ENCODE measurements at regions not wholly inside any gene's neighbourhood (a gene's known extent, or its start where the extent isn't known, plus 50 kb on each side); places are given as distances from the start of the nearest gene placed in this dataset.

GRCh38 chr14:82492157-82492556 lies 958.5 kb upstream of the SEL1L start:
- no peak for DNase-seq

DNA sequence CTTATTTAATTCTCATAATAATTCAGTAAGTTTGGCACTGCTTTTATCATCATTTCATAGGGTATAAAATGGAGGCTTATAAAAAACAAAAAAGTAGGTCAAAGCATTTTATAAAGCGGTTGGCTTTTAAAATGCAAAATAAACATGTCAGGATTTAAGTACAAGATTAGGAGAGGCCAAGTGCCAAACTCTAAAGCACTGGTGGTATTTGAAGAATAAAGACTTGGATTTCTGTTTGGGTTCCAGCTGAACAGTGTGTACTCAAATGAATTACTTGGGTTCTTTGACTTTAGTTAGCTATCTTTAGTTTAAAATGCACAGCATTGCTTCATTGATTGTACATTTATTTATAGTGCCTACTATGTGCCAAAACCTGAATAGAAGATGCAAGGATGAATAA lies 966.6 kb upstream of the SEL1L start:
- DNase-seq: no peak

GRCh38 chr14:82501554-82501953 lies 967.9 kb upstream of the SEL1L start:
- no peak for DNase-seq

GRCh38 chr14:82502043-82502442 lies 968.4 kb upstream of the SEL1L start:
- DNase-seq: no peak

- DNase-seq: no peak
Measured at GRCh38 chr14:82504894-82505293, 971.2 kb upstream of the SEL1L start.

- DNase-seq: no peak
Measured at GRCh38 chr14:82510007-82510406, 976.4 kb upstream of the SEL1L start.

DNA sequence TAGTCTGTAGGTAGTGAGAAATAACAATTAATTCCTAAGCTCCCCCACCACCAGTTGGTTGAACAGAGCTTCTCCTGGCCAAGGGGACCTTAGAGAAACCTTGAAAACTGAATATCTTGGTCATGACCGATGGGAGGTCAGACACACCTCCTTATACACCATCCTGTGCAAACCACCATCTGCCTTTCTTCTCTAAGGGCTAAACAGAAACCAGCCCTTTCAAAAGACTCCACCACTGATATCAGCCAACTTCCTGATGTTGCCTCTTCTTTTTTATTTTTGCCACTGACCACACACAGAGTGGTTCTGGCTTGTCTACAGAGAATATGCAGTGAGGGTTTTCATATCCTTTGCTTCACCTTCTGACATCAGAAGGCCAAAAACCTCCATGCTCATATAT lies 977.7 kb upstream of the SEL1L start:
- no peak for DNase-seq

DNA sequence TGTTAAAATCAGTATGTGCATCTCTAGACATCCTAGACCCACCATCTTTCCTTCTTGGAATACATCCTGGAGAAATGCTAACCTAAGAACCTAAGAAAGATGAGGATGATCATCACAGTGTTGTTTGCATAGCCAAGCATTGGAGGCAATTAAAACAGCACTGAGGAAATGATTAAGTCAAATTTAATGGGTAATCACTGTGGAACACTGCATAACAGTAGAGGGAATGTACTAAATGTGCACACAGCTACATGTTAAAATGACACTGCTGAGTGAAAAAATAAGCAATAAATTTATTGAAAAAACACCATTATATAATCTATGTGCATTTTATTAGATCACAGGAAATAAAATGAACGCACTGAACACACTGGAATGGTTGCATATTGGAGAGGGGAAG lies 987.1 kb upstream of the SEL1L start:
- no peak for DNase-seq

GRCh38 chr14:82521191-82521590 lies 987.5 kb upstream of the SEL1L start:
- DNase-seq: no peak

GRCh38 chr14:82528016-82528415 lies 994.4 kb upstream of the SEL1L start:
- DNase-seq: no peak

- no peak for DNase-seq
Measured at GRCh38 chr14:82533351-82533750, 999.7 kb upstream of the SEL1L start.

DNA sequence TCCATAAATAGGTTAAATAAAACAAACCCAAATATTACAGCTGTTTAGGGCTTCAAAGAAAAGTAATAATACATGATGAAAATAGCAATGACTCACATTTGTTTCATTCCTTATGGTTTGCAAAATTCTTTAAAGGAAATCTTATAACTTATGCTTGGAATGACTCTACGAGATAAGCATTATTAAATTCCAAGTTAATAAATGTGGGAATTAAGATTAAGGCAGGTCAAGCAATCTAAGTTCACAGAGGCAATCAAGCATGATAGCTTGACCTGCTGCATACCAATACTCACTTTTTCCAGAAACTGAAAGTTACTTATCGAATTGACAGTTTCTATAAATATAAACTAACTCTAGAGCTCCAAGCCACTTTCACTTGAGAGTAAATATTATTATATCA lies 1002.9 kb upstream of the SEL1L start:
- DNase-seq: no peak

DNA sequence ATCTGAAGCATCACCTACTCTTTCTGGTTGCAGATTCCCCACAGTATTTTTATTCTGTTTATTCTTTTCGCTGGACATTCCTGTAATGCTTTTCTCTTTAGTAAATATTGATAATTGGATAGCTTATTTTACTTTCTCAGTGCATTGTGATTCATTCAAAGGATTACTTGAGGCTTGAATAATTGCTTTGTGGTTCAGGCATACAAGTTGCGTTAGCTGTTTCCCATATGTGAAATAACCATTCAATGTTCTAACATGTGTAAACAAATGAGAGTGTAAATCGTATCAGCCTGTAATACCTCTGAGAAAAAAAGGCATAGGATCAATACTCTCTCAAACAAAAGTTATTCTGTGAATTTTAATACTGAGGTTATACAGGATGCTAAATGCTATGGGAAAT lies 1004.2 kb upstream of the SEL1L start:
- no peak for DNase-seq

DNA sequence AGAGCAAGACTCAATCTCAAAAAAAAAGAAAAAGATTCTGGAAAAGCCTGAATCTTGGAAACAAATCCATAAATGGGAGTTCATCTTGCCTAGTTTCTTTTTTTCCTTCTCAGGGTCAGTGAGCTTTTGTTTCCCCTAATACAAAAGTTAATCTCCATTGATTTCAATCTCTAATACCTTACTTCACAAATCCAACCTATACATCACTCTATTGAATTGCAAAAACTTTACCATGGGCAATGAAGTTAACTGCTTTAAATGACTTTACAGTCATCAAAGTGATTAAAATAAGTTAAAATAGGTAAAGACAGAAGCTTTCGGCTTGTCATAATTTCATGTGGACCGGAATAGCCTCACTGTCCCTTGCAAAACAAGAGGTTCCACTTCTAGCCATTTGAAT lies 1012.7 kb upstream of the SEL1L start:
- no peak for DNase-seq

- no peak for DNase-seq
Measured at GRCh38 chr14:82549306-82549990, 1015.8 kb upstream of the SEL1L start.

DNA sequence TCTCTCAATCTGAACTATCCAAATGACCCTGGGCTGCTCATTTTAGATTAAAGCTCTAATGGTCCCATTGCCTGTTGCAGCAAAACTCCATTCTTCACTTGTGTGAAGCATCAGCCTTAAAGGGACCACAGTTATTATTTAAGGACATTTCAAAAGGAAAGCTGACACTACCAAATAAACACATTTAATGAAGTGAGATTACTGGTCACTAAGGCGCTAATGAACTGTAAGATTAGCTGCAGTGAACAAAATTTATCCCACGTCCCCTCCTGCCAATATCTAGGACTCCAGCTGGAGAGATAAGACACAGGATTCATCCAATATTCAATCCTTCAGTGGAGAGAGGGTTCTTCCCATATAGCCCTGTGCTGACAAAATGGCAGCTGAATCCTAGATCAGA lies 1029.2 kb upstream of the SEL1L start:
- no peak for DNase-seq

DNA sequence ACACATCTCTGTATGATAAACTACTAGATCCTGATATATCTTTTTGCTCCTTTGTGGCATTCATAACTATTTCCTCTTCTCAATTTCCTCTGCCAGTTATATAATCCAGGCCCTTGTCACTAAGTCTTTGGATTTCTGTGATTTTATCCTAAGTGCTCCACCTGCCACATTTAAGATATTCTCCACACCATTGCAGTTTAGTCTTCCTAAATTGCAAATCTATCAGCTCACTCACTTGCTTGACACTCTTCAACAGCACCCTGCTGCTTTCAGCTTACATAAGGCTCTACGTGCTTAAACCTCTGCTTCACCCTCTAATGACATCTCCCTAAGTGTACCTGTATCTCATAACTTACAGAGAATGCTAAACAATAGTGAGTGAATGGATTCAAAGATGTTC lies 1032.2 kb upstream of the SEL1L start:
- no peak for DNase-seq

DNA sequence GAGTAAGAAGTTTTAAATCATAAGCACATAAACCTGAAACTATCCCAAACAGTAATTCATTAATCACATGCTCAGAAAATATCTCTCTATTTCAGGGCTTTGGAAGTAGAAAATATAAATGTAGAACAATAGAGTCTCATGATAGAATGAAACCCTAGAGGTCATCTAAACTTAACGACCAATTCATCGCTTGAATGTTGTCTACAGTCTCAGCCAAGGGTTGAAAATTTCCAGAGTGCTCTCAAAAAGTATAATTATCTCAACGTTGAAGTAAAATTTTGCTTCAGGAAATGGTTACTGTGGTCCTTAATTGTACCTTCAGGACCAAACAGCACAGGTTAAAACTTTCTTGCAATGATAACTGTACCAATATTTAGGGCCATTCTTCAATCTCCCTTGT lies 1053.6 kb upstream of the SEL1L start:
- DNase-seq: no peak

DNA sequence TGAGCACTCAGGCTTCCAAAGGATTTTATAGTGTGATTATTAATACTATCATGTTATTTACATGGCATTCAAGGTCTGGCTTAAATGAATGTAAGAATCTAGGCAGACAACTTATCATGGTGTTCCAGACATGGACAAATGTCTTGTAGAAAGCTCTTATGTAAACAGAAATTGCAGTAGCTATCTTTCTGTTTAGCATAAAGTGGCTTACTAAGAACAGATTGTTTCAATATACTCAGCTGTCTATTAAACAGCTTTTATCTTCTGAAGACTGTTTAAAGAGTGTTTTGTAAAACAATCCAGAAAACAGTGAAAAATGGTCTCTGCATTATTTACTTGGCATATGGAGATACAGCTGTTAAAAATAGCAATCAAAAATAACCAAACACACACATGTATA lies 1061.8 kb upstream of the SEL1L start:
- no peak for DNase-seq

- no peak for DNase-seq
Measured at GRCh38 chr14:82602794-82603193, 1069.1 kb upstream of the SEL1L start.

- DNase-seq: no peak
Measured at GRCh38 chr14:82604819-82605218, 1071.2 kb upstream of the SEL1L start.

DNA sequence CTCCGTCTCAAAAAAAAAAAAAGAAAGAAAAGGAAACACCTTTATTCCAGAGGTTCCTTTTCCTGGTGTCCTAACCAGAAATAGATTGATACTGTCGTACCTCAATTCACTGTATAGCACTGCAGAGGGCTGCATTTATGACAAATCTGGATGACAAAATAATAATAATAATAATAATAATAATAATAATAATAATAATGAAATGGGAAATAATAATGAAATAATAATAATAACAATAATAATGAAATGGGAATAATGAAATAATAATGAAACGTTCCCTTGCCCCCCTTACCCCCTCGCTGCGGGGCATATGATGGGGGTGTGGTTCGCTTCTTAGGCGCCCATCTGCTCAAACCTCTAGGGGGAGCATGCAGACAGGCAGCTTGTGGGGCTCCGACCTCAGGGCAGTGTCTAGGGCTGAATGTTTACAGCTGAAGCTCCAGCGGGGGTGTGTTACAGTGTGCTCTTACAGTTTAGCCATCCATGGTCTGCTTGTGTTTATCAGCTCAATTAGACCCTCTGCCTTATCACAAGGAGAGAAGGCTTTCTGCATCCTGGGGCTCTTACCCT lies 1088.3 kb upstream of the SEL1L start:
- no peak for DNase-seq

- DNase-seq: no peak
Measured at GRCh38 chr14:82626156-82627066, 1092.8 kb upstream of the SEL1L start.

DNA sequence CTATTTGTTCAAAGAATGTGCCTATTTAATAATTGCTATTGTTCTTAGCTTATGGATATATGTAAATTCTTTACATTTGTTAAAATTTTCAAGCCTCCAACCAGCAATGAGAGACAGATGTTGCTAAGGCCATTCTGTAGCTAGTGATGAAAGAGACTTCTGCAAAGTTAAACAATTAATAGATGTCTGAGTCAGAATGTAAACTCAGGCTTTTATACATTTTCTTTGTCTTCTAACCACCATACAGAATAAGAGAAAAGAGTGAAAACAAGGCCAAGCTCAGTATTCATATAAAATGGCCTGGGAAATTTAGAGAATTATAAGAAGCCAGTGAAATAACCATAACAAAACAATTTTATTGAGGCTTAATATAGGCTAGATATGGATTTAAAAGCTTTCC lies 1102.3 kb upstream of the SEL1L start:
- no peak for DNase-seq
